AG04450 (cell line): ENCODE measurements at regions not wholly inside any gene's neighbourhood (a gene's known extent, or its start where the extent isn't known, plus 50 kb on each side); places are given as distances from the start of the nearest gene placed in this dataset.

Experiments used
- CTCF ChIA-PET: fragments of 300-600, 350-600 bp; formaldehyde crosslinking; extraction: SDS; loops from one replicate; lab custom pipeline; 2022; ENCODE audit warnings: antibody characterized with exemption, inconsistent platforms; lab: Charles Lee
- POLR2A ChIA-PET: fragments of 350-600 bp; formaldehyde crosslinking; extraction: SDS; loops from one replicate; lab custom pipeline; 2021; ENCODE audit warnings: antibody characterized with exemption, inconsistent platforms; lab: Yijun Ruan, JAX
- DNase-seq: peaks from one replicate; pipeline ENCODE4 v3.0.0-alpha.2; 2011; ENCODE audit warnings: low read depth, low spot score
- H3K27ac ChIP-seq: one replicate; pipeline ENCODE4 v1.5.1; 2012; ENCODE audit warnings: low read depth, low read length, control low read depth
- H3K27me3 ChIP-seq: one replicate; pipeline ENCODE4 v1.6.0; 2012; ENCODE audit warnings: low read length; ENCODE audit not compliant: control insufficient read depth, insufficient read depth
- H3K4me3 ChIP-seq: 2 replicates; pipeline ENCODE4 v1.5.1; 2011; ENCODE audit warnings: mild to moderate bottlenecking, low read depth, low read length, control low read depth
- H3K9me3 ChIP-seq: 2 replicates; pipeline ENCODE4 v1.5.1; 2012; ENCODE audit warnings: low read length; ENCODE audit not compliant: control insufficient read depth, insufficient read depth
- CTCF ChIP-seq: IDR thresholded peaks from 2 replicates; pipeline ENCODE4 v1.5.1; 2011; ENCODE audit warnings: low read depth, low read length, control low read depth, inconsistent platforms

DNA sequence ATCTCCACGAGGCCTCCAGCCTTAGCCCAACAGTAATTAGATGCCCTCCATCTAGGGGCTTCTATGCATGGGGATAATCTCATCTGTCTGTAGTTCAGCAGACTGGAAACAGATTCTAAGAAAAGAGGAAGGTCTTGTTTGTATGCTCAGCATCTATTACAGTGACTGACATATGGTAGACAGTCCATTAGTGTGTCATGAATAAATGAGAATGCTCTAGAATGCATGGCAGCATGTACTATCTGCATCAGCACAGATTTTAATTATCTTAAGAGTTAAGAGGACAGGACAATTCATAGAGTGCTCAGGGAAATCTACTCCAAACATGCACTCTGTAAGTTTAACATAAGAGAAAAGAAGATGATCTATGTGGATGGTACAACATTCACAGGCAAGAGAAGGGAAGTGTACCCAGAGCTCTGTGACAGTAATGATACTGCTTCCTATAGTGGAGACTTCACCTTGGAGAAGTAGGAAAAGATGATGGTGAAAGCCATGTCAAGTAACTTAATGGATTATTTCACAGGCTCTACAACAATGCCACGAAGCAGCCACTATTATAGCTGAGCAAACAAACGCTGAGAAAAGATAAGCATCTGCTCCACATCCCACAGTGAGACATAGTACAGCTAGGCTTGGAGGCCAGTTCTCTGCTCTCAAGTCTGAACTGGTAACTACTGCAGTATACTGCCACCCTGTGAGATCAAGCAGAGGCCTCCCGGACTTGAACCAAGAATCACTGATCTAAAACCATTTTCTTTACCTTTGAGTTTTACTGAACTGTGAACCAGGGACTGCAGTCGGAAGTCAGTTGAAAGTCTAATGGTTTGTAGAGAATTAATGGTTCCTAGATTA is 309.2 kb upstream of the SPTLC3 start:
- POLR2A ChIA-PET: no interaction called here
- TF ChIP-seq CTCF: no peak
- Histone ChIP-seq H3K9me3 (peaks cover 11% of the 10 kb centered on the region), H3K27me3 (no peaks in the 10 kb centered on the region), H3K4me3 (no peak overlapping the region), H3K27ac (no peak overlapping the region)
- CTCF ChIA-PET: no interaction called here
- DNase-seq: no peak

GRCh38 chr20:12700701-12701100 is 308.1 kb upstream of the SPTLC3 start:
- TF ChIP-seq CTCF: no peak
- H3K9me3 ChIP-seq: peaks cover 11% of the 10 kb centered on the region
- no peak for DNase-seq
- CTCF ChIA-PET: no interaction called here
- POLR2A ChIA-PET: no interaction called here
- H3K4me3 ChIP-seq: no peak overlapping the region
- no peaks in the 10 kb centered on the region for H3K27me3 ChIP-seq
- no peak overlapping the region for H3K27ac ChIP-seq

DNA sequence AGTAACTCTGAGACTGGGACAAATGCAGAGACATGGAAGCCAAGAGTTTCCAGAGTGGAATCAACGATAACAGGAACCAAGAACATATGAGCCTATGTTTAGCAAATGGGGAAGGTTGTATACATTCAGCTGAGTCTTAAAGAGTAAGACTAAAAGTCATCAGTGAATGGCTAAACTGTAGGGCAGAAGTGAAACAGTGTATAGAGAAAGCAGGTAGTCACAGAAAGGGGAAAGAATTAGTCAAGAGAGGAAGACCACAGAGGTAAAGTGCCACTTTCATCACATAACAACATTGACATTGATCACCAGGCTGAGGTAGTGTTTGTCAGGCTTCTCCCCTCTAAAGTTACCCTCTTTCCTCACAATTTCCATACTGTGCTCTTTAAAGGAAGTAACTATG is 306.5 kb upstream of the SPTLC3 start:
- H3K9me3 ChIP-seq: peaks cover 11% of the 10 kb centered on the region; the same call in 1 of the 2 replicates
- H3K4me3 ChIP-seq: no peak overlapping the region
- no peak for TF ChIP-seq CTCF
- H3K27me3 ChIP-seq: no peaks in the 10 kb centered on the region
- no peak overlapping the region for H3K27ac ChIP-seq
- POLR2A ChIA-PET: no interaction called here
- CTCF ChIA-PET: no interaction called here
- no peak for DNase-seq

DNA sequence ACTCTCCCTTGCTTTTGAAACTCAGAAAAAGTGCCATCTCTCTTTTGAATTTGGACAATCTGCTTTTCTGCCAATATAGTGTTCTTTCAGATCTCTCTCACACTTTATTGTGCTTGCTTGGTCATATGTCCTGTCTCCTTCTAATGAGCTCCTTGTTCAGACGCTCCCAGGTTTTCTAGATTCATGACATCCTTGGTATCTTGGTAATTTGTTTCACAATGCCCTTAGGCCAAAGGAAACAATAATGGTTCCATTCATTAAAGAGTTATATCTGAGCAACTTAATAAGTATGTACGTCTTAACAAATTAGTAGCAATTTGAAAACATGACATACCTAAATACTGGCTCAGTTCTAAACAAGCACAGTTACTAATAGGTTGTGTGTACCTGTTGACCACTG is 293.4 kb upstream of the SPTLC3 start:
- Histone ChIP-seq H3K27me3 (no peaks in the 10 kb centered on the region), H3K4me3 (no peak overlapping the region), H3K9me3 (peaks cover 4% of the 10 kb centered on the region; the same call in 1 of the 2 replicates), H3K27ac (no peak overlapping the region)
- no peak for TF ChIP-seq CTCF
- ChIA-PET CTCF (no interaction called here), POLR2A (no interaction called here)
- DNase-seq: no peak

DNA sequence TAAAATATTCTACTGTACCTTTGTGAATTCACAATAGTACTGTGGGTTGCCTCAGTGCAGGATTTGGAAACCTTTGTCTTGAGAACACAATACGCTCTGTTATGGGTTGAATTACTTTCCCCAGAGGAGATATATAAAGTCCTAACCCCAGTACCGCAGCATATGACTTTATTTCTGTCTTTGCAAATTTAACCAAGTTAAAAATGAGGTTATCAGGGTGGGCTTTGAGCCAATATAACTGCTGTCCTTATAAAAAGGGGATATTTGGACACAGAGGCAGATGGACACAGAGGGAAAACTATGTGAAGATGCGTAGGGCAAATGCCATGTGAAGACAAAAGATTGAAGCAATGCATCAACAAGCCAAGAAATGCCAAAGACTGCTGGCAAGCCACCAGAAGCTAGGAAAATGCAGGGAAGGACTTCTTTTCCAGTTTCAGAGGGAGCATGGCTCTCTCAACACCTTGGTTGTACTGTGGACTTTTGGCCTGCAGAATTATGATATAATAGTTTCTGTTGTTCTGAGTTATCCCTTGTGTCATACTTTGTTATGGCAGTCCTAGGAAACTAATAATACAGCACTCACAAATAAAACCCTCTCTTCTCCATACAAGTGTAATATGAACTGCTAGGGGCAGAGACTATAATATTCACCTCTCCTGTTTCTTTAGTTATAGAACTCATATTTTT is 292.6 kb upstream of the SPTLC3 start:
- Histone ChIP-seq H3K27me3 (no peaks in the 10 kb centered on the region), H3K27ac (no peak overlapping the region), H3K9me3 (peaks cover 8% of the 10 kb centered on the region; the same call in 1 of the 2 replicates), H3K4me3 (no peak overlapping the region)
- CTCF ChIA-PET: no interaction called here
- no peak for DNase-seq
- POLR2A ChIA-PET: no interaction called here
- no peak for TF ChIP-seq CTCF
